Psoas muscle (tissue), 7 donors: ENCODE measurements at regions not wholly inside any gene's neighbourhood (a gene's known extent, or its start where the extent isn't known, plus 50 kb on each side); places are given as distances from the start of the nearest gene placed in this dataset.

Experiments
- ATAC-seq, 4 donors: fragments of 200-7000 bp; cut with Tn5 transposase; one replicate each; pipeline ENCODE4 v1.9.1; 2020; ENCODE audit warnings: moderate library complexity in 3 of 4, mild to moderate bottlenecking in 2 of 4
- DNase-seq, 2 donors: peaks; one replicate each; pipeline ENCODE4 v3.0.0-alpha.2; 2020
- H3K27ac ChIP-seq: fragments of 200-600 bp; one replicate; pipeline ENCODE4 v1.8.0; 2022
- H3K27me3 ChIP-seq, 3 donors: fragments of 200-600 bp in 1 of 3; one replicate each; pipeline versions ENCODE4 v1.6.1 to v1.8.0; 2013 to 2022; ENCODE audit warnings: low read length in 2 of 3, mild to moderate bottlenecking in 2 of 3, moderate library complexity in 1 of 3; ENCODE audit not compliant: insufficient read depth in 3 of 3
- H3K36me3 ChIP-seq, 2 donors: fragments of 200-600 bp in 1 of 2; one replicate each; pipeline versions ENCODE4 v1.6.1 to v1.8.0; 2013 to 2022; ENCODE audit warnings: low read depth in 1 of 2, mild to moderate bottlenecking in 1 of 2, moderate library complexity in 1 of 2; ENCODE audit not compliant: insufficient read depth in 1 of 2
- H3K4me1 ChIP-seq: fragments of 200-600 bp; one replicate; pipeline ENCODE4 v1.8.0; 2022
- H3K4me3 ChIP-seq: fragments of 200-600 bp; one replicate; pipeline ENCODE4 v1.8.0; 2022; ENCODE audit warnings: mild to moderate bottlenecking
- H3K9me3 ChIP-seq: fragments of 200-600 bp; one replicate; pipeline ENCODE4 v1.8.0; 2022
- WGBS, 3 donors: extraction: QIAGEN DNeasy Blood & Tissue Kit; methylation state at CpG; one replicate each; pipeline versions ENCODE4 v1.1.6 to v1.1.7; 2013; 5-methylcytosine and 5-hydroxymethylcytosine counted together
- intact Hi-C, 2 donors: fragments of 100-400 bp; cut with DNase I; formaldehyde crosslinking; loops; one replicate each; pipeline versions ENCODE4 v1.11.0 to v1.14.2; 2022
- TF ChIP-seq, protein P1 (sequence below): fragments of 200-600 bp; IDR thresholded peaks from one replicate; pipeline ENCODE4 v1.8.0; 2022; ENCODE audit warnings: antibody characterized with exemption
- donor health status: healthy with polysubstance abuse.
- donor health status: DM: no; HTN: no; CAD: no; lungs with moderate emphysema.
- donor health status: Bipolar disorder and iron deficiency.
- donor health status: healthy.
- donor health status: DM: yes; HTN: yes; CAD: no.
- donor health status: DM: no; HTN: no; CAD: no.
- donor health status: DM: yes; HTN: yes; CAD: no.

GRCh38 chr9:22986556-22986955 lies 539.9 kb downstream of the DMRTA1 start:
- intact Hi-C loops = no loop called here
- H3K36me3 ChIP-seq = no peaks in the 10 kb centered on the region
- H3K27me3 ChIP-seq = no peaks in the 10 kb centered on the region
- TF ChIP-seq, protein P1, sequence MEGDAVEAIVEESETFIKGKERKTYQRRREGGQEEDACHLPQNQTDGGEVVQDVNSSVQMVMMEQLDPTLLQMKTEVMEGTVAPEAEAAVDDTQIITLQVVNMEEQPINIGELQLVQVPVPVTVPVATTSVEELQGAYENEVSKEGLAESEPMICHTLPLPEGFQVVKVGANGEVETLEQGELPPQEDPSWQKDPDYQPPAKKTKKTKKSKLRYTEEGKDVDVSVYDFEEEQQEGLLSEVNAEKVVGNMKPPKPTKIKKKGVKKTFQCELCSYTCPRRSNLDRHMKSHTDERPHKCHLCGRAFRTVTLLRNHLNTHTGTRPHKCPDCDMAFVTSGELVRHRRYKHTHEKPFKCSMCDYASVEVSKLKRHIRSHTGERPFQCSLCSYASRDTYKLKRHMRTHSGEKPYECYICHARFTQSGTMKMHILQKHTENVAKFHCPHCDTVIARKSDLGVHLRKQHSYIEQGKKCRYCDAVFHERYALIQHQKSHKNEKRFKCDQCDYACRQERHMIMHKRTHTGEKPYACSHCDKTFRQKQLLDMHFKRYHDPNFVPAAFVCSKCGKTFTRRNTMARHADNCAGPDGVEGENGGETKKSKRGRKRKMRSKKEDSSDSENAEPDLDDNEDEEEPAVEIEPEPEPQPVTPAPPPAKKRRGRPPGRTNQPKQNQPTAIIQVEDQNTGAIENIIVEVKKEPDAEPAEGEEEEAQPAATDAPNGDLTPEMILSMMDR = no peak
- H3K9me3 ChIP-seq = no peaks in the 10 kb centered on the region
- 74 to 82% (median 79%) methylated on average over 3 of the region's 3 CpGs for WGBS, 3 donors
- no peaks in the 10 kb centered on the region for H3K4me1 ChIP-seq
- no peak overlapping the region for H3K27ac ChIP-seq
- ATAC-seq = no peak
- no peak for DNase-seq
- H3K4me3 ChIP-seq = no peak overlapping the region

- no peaks in the 10 kb centered on the region for H3K9me3 ChIP-seq
- H3K36me3 ChIP-seq = no peaks in the 10 kb centered on the region
- ATAC-seq = no peak
- no peak overlapping the region for H3K4me3 ChIP-seq
- no peaks in the 10 kb centered on the region for H3K4me1 ChIP-seq
- no peak overlapping the region for H3K27ac ChIP-seq
- no peak for DNase-seq
- intact Hi-C loops = no loop called here
- TF ChIP-seq, protein P1 = no peak
- no peaks in the 10 kb centered on the region for H3K27me3 ChIP-seq
- 78 to 81% (median 80%) methylated on average over 4 of the region's 4 CpGs for WGBS, 3 donors
Measured at GRCh38 chr9:22990349-22990748, 543.7 kb downstream of the DMRTA1 start.

- Histone ChIP-seq H3K27ac (no peak overlapping the region), H3K4me1 (no peaks in the 10 kb centered on the region), H3K36me3 (no peaks in the 10 kb centered on the region), H3K9me3 (peaks cover 1% of the 10 kb centered on the region), H3K27me3 (no peaks in the 10 kb centered on the region), H3K4me3 (no peak overlapping the region)
- no peak for DNase-seq
- TF ChIP-seq, protein P1 = no peak
- ATAC-seq = no peak
- WGBS, 3 donors = 71 to 77% (median 75%) methylated on average over 3 of the region's 3 CpGs
- intact Hi-C loops = no loop called here
Measured at GRCh38 chr9:22992780-22993179, 546.2 kb downstream of the DMRTA1 start.

DNA sequence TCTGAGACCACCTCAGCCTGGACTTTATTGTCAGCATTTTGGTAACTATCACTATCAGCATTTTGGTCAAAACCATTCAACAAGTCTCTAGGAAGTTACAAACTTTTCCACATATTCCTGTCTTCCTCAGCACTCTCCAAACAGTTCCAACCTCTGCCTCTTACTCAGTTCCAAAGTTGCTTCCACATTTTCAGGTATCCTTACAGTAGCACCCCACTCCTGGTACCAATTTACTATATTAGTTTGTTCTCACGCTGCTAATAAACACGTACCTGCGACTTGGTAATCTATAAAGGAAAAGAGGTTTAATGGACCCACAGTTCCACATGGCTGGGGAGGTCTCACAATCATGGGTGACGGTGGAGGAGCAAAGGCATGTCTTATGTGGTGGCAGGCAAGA lies 551.3 kb downstream of the DMRTA1 start:
- intact Hi-C loops = loop anchor here in 1 of 2 donors (5.0 kb wide), 1 partner anchor 871 kb away; no protein-coding TSS in a partner anchor
- Histone ChIP-seq H3K36me3 (no peaks in the 10 kb centered on the region), H3K27me3 (no peaks in the 10 kb centered on the region), H3K4me3 (no peak overlapping the region), H3K27ac (no peak overlapping the region), H3K4me1 (no peaks in the 10 kb centered on the region), H3K9me3 (peaks cover 7% of the 10 kb centered on the region)
- DNase-seq = no peak
- 93 to 98% (median 94%) methylated on average over 4 of the region's 4 CpGs for WGBS, 3 donors
- TF ChIP-seq, protein P1 = no peak
- ATAC-seq = no peak

GRCh38 chr9:23005156-23005555 lies 558.5 kb downstream of the DMRTA1 start:
- intact Hi-C loops = no loop called here
- TF ChIP-seq, protein P1 = no peak
- 58 to 72% (median 61%) methylated on average over 5 of the region's 5 CpGs for WGBS, 3 donors

More at GRCh38 chr9:23005156-23005555, 558.5 kb downstream of the DMRTA1 start:
- no peaks in the 10 kb centered on the region for H3K4me1 ChIP-seq
- ATAC-seq = no peak
- no peaks in the 10 kb centered on the region for H3K9me3 ChIP-seq
- no peaks in the 10 kb centered on the region for H3K27me3 ChIP-seq
- no peaks in the 10 kb centered on the region for H3K36me3 ChIP-seq
- no peak overlapping the region for H3K4me3 ChIP-seq
- no peak for DNase-seq
- H3K27ac ChIP-seq = no peak overlapping the region
